ENCODE measurements at regions not wholly inside any gene's neighbourhood (a gene's known extent, or its start where the extent isn't known, plus 50 kb on each side); places are given as distances from the start of the nearest gene placed in this dataset.

DNA sequence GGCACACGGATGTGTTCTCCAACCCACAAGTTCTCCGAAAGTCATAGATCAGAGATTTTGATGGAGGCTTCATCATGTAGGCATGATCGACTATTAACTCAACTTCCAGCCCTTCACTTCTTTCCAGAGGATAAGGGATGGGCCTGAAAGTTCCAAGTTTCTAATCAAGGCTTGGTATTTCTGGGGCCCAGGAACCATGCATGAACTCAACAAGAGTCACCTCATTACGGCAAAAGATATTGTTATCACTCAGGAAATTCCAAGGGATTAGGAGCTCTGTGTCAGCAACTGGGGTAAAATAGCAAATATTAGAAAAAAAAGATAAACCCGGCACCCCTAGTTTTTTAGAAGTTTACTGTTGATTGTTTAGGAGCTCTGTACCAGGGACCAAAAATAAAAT, 240.1 kb upstream of the PPP1R2C start:
- DNase-seq (ENCODE audit: low spot score): no peak

DNA sequence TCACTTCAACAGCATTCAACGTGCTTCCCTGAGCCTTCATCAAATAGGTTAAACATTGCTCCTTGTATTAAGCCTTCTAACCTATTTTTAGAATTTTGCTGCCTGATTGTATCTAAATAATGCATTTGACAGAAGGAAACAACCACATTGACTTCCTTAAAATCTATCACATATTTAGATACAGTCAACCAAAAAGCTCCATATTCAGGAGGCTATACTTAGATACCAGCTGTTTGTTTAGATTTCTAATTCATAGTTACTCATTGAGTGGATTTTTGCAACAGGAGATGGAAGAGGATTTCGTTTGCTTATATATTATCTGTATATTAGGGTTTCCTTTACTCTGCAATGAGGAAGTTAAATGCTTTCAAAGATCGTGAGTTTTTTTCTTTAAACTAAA, 241.1 kb upstream of the PPP1R2C start:
- DNase-seq (ENCODE audit: low spot score): no peak

DNA sequence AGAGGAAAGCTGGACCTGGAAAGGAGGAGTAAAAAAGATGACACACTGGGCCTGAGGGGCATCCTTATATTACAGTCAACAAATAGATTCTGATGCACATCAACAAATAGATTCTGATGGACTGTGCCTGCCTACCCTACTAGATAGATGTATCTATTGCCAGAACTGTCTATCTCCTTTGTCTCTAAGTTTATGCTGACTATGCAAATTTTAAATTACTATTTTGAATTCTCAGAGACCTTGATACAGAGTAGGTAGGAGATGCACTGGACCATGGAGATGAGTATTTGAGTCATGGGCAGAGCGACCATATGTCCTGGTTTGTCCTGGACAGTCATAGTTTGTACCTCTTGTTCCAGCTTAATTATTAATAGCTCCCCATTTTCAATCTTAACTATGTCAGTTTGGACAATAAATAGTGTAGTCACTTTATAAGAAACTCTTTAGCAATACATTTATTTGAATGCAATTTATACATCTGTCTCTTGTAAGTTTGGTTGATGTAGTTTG, 247.9 kb upstream of the PPP1R2C start:
- DNase-seq (ENCODE audit: low spot score): no peak

DNA sequence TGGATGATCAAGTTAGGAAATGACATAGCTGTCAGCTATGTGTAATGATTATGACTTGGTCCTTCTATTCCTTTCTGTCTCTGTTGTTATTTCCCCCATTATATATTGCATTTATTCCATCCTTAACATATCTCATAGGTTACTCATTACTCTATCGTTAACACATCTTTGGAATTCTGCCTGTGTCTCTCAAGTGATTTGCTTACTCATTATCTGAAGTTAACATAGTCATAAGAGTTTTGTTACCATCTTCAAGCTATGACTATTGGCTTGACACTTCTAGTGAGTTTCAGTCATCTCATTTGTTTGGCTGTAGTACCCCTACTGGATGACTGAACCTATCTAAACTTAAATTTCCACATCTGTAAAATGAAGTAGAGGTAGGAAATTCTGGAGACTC, 286.1 kb upstream of the PPP1R2C start:
- no peak for DNase-seq (ENCODE audit: low spot score)

DNA sequence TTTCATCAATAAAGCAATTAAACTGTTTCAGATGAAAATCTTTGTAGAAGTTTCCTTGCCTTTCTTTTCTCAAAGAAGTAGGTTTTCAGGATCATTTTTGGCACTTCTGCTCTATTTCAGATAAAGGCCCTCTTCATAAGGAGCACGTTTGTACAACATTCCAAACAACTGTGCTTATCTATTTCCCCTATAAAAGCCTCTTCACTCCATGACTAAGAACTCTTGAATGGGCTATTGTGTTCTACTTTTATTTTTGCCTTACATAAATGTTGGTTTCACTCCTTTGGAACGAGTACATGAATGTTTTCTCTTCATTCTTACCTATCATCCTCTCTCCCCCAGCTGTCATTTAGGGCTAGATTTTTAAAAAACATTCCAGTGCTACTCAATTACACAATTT, 288.0 kb upstream of the PPP1R2C start:
- no peak for DNase-seq (ENCODE audit: low spot score)

DNA sequence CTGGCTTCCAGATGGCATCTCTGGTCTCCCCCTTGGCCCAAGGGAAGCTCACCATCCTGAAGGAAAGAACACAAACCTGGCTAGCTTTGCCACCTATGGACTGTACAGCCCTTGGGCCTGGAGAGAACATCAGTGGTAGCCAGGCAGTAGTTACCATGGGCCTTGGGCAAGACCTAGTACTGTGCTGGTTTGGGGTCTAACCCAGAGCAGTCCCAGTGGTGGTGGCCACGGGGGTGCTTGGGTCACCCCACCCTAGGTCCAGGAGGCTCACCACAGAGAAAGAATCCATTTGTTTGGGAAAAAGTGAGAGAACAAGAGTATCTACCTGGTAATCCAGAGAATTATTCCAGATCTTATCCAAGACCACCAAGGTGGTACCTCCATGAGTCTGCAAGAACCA, 290.7 kb upstream of the PPP1R2C start:
- no peak for DNase-seq (ENCODE audit: low spot score)

DNA sequence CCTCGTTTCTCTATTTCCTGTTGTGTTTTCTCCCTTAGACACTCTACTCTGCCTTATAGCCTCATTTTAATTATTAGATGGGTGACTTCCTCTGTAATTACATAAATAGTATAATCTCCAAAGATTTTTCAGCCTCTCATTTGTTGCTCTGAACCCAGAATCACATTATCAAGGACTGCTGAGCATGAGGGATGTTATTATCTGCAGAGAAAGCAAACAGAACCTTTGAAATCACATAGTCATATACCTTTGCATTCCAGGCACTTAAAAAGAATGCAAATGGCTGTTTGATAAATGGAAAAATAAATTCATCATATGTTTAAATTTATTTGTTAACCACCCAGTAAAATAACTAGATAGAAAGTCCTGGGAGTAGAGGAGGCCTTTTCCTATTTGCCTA, 305.1 kb upstream of the PPP1R2C start:
- no peak for DNase-seq (ENCODE audit: low spot score)

DNA sequence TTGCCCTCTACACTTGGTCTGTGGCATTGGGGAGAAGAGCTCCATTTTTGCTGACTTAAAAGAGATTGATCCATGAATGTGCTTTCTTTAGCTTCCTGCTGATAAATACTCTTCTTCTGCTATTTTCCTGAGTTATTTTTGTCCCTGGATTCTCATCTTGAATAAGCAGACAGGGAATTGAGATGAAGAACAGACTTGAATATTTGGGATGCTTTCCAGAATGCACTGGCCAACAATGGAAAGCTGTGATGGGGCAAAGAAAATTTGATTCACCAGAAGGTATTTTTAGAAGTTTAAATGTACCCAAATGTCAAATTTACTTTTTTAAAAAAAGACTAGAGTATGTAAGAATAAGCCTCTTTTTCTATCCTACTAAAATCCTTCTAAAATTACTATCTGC, 309.9 kb upstream of the PPP1R2C start:
- no peak for DNase-seq (ENCODE audit: low spot score)

DNA sequence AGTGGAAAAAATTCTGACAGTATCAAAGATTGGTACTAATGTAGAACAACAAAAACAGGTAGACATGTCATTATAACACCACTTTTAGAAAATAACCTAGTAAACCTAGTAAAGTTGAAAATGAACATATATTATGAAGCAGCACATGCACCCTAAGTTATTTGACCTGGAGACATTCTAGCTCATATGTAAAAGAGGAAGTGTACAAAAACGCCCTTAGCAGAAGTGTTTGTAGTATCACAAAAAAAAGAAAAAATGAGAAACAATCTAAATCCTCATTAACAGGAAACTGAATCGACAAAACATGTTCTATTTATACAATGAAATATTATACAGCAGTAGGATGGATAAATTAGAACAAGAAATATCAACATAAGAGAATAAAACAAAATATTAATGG, 318.9 kb upstream of the PPP1R2C start:
- DNase-seq (ENCODE audit: low spot score): no peak

DNA sequence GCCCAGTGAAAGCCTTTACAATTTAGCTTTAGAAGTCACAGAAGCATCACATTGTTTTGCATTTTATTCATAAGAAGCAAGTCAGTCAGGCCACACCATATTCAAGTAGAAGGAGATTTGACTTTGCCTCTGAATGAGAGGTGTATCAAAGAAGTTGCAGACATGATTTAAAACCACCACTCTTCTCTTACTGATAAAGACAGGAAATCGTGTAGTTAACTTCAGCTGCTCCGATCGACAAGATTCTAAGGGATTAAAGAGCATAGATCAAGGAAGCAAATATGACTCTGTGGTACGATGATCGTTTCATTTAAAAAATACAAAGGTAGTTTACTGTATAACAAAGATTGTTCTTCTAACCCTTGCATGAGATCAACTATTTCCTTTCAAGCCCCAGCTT, 328.0 kb upstream of the PPP1R2C start:
- DNase-seq (ENCODE audit: low spot score): no peak

DNA sequence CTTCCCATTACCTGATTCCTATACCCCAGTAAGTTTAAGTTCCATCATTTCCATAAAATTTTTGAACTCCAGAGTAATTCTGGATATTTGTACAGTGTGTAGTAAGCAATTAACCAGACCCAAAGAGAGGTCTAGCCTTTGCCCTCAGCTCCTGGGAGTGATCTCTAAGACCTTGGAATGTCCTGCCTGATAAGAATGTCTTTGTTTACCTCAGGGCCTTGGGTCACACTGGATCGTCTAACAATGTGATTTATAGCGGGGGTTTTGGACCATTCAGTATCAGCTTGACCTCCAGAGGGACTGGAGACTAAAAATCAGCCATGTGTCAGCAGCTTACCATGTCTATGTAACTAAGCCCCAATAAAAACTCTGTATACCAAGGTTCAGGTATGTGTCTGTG, 330.9 kb upstream of the PPP1R2C start:
- DNase-seq (ENCODE audit: low spot score): no peak

DNA sequence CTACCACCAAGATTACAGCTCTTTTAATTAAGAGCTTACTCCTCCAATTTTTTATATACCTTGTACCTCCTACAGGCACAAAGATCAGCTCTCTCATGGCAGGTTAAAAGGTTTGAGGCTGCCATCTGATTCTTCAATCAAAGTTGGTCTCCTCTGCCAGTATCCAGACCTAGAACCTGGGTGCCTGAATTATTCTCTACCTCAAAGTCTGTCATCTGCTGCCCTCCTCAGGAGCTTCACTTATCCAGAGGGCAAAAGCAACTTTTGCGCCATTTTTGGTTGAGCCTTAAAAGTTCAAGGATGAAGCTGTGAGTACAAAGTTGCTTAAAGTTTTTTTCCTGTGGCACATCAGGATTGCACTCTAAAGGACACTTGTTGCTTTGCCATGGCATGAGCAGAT, 343.7 kb upstream of the PPP1R2C start:
- no peak for DNase-seq (ENCODE audit: low spot score)

DNA sequence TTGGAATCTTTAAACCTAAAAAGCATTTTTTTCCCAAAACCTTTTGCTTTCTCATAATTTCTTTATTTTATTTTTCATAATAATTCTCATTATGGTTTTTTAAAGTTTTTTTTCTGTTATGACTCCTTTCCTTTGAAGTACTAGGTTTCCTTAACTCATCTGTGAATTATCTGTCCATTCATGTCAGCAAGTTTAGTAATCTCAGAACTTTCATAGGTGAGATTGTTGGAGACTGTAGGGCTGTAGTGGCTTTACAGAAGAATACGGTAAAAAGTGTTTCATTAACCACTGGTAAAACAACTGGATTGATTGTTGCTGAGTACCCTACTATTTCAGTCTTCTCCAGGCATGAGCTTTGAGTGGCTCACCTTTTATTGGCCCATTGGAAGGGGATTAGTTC, 361.7 kb upstream of the PPP1R2C start:
- DNase-seq (ENCODE audit: low spot score): no peak

DNA sequence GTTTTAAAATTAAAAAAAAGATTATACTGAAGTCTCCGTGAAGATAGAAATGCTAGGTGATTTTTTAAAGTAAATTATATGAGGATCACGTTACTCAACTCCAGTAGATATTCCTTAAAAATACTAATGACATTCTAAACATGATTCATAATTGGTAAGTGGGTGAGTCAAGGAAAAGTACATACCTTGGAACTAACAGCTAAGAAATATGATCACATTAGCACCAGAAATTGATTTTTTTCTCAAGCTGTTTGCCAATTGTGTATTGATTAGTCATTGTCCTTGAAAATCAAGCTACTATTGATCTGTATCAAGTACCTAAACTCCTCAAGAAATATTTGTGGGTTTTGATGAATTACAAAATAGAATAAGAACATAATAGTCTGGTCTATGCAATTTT, 362.6 kb upstream of the PPP1R2C start:
- no peak for DNase-seq (ENCODE audit: low spot score)

DNA sequence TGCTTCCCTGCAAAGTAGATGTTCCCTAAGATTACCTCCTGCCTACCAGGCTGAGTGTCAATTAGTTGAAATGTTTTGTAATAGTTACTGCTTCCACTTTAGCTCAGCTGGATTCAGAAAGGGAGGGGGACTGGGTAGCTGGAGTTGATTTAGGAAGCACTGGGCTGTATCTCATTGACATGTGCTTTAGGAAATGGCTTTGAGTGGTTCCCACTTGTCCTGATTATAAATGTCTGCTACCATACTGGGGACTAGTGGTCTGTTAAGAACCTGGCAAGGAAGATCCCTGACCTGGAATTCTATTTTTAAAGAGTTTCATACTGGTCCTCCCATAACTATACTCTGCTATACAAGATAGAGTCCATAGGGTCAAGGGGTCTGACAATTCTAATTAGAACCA, 363.9 kb upstream of the PPP1R2C start:
- DNase-seq (ENCODE audit: low spot score): no peak

DNA sequence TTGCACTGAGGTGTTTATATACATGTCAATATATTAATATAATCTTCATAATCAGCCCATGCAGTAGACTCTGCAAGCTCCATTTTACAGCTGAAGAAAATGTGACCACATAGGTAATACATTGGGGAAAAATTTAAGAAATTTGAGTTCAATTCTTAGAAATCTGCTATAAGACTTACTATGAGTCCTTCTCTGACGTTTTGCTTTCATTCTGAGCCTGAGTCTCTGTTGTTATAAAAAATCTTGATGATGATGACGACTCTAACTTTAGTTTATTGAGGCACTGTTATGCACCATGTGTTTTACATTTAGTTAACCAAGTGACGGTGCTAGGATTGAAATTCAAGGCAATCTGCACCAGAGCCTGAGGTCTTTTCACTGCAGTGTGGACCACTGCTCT, 370.3 kb upstream of the PPP1R2C start:
- DNase-seq (ENCODE audit: low spot score): no peak

DNA sequence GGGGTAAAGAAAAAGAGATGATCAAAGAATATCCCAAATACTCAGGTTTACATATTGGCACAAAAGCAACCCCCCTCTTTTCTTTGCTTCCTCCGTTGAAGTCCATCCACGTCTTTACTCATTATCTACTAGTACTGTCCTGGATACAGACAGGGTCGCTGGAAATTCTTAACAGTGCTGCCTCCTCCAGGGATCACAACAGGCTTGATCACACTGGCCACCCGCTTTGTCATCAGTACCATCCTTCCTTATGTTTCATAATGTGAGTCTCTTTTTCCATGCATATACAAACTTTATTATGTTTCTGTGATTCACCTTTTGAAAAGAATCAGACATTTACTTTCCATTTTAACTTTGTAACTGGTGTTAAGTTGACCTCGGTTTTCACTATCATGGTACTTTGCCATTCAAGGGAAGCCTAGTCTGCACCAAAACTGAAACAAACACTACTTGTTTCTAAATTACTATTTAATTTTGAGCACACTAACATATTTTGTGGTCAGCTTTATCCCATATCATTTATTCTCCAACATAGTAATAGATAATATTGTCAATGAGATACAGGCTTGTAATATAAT, 387.5 kb upstream of the PPP1R2C start:
- DNase-seq (ENCODE audit: low spot score): no peak

DNA sequence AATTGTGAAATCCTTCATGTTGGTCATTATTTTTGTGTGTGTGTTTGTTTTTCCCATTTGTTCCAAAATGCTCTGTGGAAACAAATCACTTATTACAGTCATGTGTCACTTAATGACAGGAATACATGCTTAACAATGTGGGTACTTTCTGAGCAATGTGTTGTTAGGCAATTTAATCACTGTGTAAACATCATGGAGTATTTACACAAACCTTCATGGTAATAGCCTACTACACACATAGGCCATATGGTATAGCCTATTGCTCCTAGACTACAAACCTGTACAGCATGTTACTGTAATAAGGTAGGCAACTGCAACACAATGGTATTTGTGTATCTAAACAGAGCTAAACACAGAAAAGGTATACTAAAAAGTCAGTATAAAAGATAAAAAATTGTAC, 388.9 kb upstream of the PPP1R2C start:
- no peak for DNase-seq (ENCODE audit: low spot score)

DNA sequence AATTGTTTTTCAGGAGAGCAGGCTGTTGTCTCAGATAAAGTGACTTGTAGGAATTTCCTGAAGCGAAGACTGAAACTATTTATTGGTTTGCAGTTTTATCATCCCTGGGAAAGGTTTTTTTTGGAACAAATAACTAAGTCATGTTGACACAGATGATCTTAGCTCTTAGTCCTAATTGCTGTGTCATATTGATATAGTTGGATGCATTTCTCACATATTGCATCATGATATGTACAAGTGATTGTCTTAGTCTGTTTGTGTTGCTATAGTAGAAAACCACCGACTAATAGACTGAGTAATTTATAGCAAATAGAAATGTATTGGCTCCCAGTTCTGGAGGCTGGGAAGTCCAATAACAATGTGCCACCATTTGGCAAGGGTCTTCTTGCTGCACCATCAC, 397.5 kb upstream of the PPP1R2C start:
- DNase-seq (ENCODE audit: low spot score): no peak

DNA sequence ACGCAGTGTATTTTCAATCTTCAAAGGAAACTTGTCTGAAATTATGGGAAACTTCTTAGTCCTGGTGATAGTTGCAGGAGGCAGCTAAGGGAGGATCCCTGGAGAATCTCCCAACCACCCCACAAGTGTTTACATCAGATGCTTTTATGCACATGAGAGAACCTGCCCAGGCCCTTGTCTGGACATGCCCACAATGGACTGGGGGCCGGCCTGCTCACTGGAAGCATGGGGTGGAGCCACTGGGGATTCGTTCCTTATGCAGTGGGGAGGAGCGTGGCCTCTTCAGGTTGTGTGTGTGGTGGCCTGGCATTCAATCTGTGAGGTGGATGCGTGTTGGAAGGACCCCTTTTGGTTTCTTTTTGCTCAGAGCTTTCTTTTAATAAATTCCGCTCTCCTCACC, 398.7 kb upstream of the PPP1R2C start:
- DNase-seq (ENCODE audit: low spot score): no peak

DNA sequence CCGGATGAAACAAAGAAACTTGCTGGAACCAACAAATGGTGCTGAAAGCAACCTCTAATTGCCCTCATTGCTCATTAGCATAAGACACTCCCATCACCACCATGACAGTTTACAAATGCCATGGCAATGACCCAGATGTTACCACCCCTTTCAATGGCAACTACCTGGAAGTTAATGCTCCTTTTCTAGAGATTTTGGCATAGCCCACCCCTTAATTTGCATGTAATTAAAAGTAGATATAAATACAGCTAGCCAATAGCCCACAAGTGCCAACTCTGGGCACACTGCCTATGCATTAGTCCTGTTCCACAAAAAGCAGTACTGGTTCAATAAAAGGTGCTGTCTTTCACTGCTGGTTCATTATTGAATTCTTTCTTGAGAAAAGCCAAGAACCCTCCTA, 410.3 kb upstream of the PPP1R2C start:
- no peak for DNase-seq (ENCODE audit: low spot score)

DNA sequence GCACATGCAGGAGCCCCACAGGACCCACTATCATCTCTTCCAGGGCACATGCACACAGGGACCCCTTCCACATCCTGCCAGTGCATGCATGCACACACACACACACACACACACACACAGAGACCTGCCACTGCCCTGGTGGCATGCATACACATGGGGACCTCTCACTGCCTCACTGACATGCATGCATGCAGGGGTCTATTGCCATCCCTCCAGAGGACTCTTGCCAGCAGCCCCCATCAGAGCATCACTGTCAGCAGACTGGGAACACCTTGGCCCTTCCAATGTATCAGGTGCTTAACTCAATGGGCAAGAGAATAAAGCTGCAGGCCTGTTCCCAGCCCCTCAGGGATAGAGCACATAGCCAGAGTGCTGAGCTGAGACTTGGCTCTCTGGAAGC, 433.6 kb upstream of the PPP1R2C start:
- no peak for DNase-seq (ENCODE audit: low spot score)

DNA sequence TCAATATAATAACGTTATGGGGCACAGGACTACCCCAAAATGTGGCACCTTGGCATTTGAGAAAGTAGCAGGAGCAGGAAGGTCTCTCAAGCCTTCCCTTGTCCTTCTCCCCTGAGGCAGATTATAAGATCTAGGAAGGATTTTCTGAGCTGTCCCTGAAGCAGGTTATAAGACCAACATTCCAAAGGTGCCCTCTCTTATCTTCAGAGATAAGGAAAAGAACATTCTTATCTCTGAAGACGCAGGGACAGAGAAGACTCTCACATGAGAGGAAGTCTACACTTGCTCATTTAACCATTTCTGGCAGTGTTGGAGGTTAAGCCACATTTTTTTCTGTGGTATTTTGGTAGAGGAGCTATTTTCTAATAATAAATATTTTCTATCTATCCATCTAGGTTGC, 437.9 kb upstream of the MAOA start:
- DNase-seq (ENCODE audit: low spot score): no peak

DNA sequence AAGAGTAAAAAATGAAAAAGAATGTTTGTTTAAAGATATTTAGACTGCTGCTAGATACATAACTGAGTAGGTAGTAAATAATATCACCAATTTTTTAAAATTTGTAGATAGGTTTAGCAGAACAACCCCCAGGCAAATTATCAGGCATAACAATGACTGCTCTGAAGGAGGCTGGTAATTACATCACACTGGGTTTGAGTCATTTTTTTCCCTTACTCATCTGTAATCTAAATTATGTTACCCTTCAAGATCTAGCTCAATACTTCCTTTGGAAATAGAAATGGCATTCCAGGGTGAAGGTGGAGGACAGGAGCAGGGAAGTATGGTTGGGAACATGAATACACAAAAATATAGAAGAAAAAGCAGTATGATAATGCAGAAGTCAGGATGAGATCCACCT, 431.6 kb upstream of the MAOA start:
- no peak for DNase-seq (ENCODE audit: low spot score)
